Smooth muscle cell (in vitro differentiated cells): ENCODE measurements at regions not wholly inside any gene's neighbourhood (a gene's known extent, or its start where the extent isn't known, plus 50 kb on each side); places are given as distances from the start of the nearest gene placed in this dataset.

ENCODE experiments used
- DNase-seq: peaks from one replicate; lab custom pipeline; 2025; ENCODE audit not compliant: unreplicated experiment; lab: John Stamatoyannopoulos, UW
- H2AFZ ChIP-seq: fragments of 200-600 bp; sonication (generic); 2 replicates; pipeline ENCODE4 v1.6.0; 2016; ENCODE audit warnings: antibody characterized with exemption, low read depth, mild to moderate bottlenecking
- H3F3A ChIP-seq: fragments of 200-600 bp; sonication (generic); 2 replicates; pipeline ENCODE4 v1.6.0; 2017; ENCODE audit warnings: antibody characterized with exemption, low read depth
- H3K27ac ChIP-seq: fragments of 200-600 bp; sonication (generic); 2 replicates; pipeline ENCODE4 v1.5.1; 2016; ENCODE audit warnings: low read depth, mild to moderate bottlenecking
- H3K27me3 ChIP-seq: fragments of 200-600 bp; sonication (generic); 2 replicates; pipeline ENCODE4 v1.6.1; 2016; ENCODE audit warnings: low read depth, mild to moderate bottlenecking
- H3K36me3 ChIP-seq: fragments of 200-600 bp; sonication (generic); 2 replicates; pipeline ENCODE4 v1.5.1; 2016; ENCODE audit warnings: low read depth
- H3K4me1 ChIP-seq: fragments of 200-600 bp; sonication (generic); 2 replicates; pipeline ENCODE4 v1.5.1; 2016; ENCODE audit warnings: low read depth
- H3K4me2 ChIP-seq: fragments of 200-600 bp; sonication (generic); 2 replicates; pipeline ENCODE4 v1.6.0; 2016; ENCODE audit warnings: mild to moderate bottlenecking
- H3K4me3 ChIP-seq: fragments of 200-600 bp; sonication (generic); 2 replicates; pipeline ENCODE4 v1.5.1; 2016; ENCODE audit warnings: mild to moderate bottlenecking
- H3K79me2 ChIP-seq: fragments of 200-600 bp; sonication (generic); 2 replicates; pipeline ENCODE4 v1.6.0; 2016; ENCODE audit warnings: low read depth, mild to moderate bottlenecking
- H3K9ac ChIP-seq: fragments of 200-600 bp; sonication (generic); 2 replicates; pipeline ENCODE4 v1.6.0; 2016; ENCODE audit warnings: low read depth
- H3K9me3 ChIP-seq: fragments of 200-600 bp; sonication (generic); replicated peaks from 2 replicates; pipeline ENCODE4 v1.5.1; 2016; ENCODE audit warnings: low read depth
- H4K20me1 ChIP-seq: fragments of 200-600 bp; sonication (generic); 2 replicates; pipeline ENCODE4 v1.6.0; 2016; ENCODE audit warnings: low read depth
- WGBS: methylation state at CpG from one replicate; pipeline ENCODE4 v1.1.7; 2016; ENCODE audit warnings: low lambda C conversion rate; 5-methylcytosine and 5-hydroxymethylcytosine counted together
- TF ChIP-seq, protein P1 (sequence below): fragments of 200-600 bp; sonication (generic); IDR thresholded peaks from 2 replicates; pipeline ENCODE4 v1.5.1; 2017; ENCODE audit warnings: borderline replicate concordance, mild to moderate bottlenecking, antibody characterized with exemption; ENCODE audit not compliant: insufficient read depth, poor library complexity, severe bottlenecking

DNA sequence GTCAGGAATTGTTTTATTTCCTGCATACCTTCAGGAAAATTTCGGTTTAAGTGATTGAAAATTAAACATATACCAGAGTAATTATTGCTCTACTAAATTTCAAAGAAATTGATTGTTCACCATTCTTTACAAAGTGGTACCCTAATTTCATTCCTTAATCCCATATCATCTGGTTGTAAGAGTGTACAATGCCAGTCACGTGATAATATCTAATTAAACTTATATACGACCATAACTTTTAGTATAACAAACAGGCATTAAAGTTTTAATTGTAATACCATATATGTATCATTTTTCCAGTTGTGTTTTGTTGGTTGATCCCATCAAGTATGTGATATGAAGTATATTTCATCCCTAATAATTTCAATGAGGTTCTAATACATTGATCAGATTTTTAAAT is 74.8 kb upstream of the PLSCR5 start:
- Histone ChIP-seq H3K9me3 (no peaks in the 10 kb centered on the region), H3K9ac (no peak overlapping the region), H2AFZ (no peak overlapping the region), H4K20me1 (no peaks in the 10 kb centered on the region), H3K79me2 (no peaks in the 10 kb centered on the region), H3K27ac (no peak overlapping the region), H3K36me3 (no peaks in the 10 kb centered on the region), H3K4me2 (no peak overlapping the region), H3K27me3 (no peaks in the 10 kb centered on the region), H3K4me1 (no peaks in the 10 kb centered on the region), H3K4me3 (no peak overlapping the region), H3F3A (no peaks in the 10 kb centered on the region)
- TF ChIP-seq, protein P1, sequence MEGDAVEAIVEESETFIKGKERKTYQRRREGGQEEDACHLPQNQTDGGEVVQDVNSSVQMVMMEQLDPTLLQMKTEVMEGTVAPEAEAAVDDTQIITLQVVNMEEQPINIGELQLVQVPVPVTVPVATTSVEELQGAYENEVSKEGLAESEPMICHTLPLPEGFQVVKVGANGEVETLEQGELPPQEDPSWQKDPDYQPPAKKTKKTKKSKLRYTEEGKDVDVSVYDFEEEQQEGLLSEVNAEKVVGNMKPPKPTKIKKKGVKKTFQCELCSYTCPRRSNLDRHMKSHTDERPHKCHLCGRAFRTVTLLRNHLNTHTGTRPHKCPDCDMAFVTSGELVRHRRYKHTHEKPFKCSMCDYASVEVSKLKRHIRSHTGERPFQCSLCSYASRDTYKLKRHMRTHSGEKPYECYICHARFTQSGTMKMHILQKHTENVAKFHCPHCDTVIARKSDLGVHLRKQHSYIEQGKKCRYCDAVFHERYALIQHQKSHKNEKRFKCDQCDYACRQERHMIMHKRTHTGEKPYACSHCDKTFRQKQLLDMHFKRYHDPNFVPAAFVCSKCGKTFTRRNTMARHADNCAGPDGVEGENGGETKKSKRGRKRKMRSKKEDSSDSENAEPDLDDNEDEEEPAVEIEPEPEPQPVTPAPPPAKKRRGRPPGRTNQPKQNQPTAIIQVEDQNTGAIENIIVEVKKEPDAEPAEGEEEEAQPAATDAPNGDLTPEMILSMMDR = no peak
- 78% methylated on average over 3 of the region's 3 CpGs for WGBS
- no peak for DNase-seq

DNA sequence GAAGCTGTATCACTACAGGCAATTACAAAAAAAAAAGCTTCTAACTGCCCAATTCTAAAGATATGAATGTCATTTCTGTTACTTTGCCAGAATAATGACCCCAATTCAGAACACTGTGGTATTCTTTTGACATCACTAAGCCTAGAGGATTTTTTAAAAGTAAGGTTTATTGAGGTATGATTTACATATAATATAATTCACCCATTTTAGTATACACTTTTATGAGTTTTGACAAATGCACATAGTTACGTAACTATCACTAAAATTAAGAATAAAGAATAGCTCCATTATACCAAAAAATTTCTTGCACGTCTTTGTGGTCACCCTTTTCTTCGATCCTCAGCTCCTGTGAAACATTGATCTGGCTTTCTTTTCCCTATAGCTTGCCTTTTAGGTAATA is 74.0 kb upstream of the PLSCR5 start:
- no peak overlapping the region for H3K27ac ChIP-seq
- H3K4me2 ChIP-seq = no peak overlapping the region
- TF ChIP-seq, protein P1 = no peak
- H3K4me1 ChIP-seq = no peaks in the 10 kb centered on the region
- no peaks in the 10 kb centered on the region for H3K9me3 ChIP-seq
- WGBS = 92% methylated on average over 3 of the region's 3 CpGs
- H2AFZ ChIP-seq = no peak overlapping the region
- H3F3A ChIP-seq = no peaks in the 10 kb centered on the region
- no peak for DNase-seq
- H4K20me1 ChIP-seq = no peaks in the 10 kb centered on the region
- H3K36me3 ChIP-seq = no peaks in the 10 kb centered on the region
- no peak overlapping the region for H3K9ac ChIP-seq
- no peaks in the 10 kb centered on the region for H3K79me2 ChIP-seq
- H3K4me3 ChIP-seq = no peak overlapping the region
- no peaks in the 10 kb centered on the region for H3K27me3 ChIP-seq

DNA sequence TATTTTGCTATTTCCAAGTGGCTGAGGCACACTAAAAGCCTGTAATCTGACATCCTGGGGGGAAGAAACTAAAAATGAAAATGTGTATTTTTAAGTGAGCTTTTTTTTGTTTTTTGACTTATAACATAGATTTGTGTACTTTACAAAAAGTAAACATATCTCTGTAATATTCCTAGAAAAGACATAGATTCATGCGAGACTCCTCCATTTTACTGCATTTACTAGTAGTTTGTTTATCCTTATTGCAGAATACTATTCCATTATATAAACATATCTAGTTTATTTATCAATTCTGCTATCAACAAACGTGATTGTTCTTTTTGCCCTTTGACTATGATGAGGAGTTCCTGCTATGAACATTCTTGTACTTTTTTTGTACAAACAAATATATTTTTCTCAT is 67.8 kb upstream of the PLSCR5 start:
- WGBS = 82% methylated on average over 2 of the region's 2 CpGs
- Histone ChIP-seq H3K4me2 (no peak overlapping the region), H3K4me1 (no peaks in the 10 kb centered on the region), H3K27ac (no peak overlapping the region), H3K4me3 (no peak overlapping the region), H3K27me3 (no peaks in the 10 kb centered on the region), H3K9ac (no peak overlapping the region), H4K20me1 (no peaks in the 10 kb centered on the region), H3K36me3 (no peaks in the 10 kb centered on the region), H3F3A (no peaks in the 10 kb centered on the region), H3K9me3 (no peaks in the 10 kb centered on the region), H2AFZ (no peak overlapping the region), H3K79me2 (no peaks in the 10 kb centered on the region)
- no peak for DNase-seq
- TF ChIP-seq, protein P1 = no peak

DNA sequence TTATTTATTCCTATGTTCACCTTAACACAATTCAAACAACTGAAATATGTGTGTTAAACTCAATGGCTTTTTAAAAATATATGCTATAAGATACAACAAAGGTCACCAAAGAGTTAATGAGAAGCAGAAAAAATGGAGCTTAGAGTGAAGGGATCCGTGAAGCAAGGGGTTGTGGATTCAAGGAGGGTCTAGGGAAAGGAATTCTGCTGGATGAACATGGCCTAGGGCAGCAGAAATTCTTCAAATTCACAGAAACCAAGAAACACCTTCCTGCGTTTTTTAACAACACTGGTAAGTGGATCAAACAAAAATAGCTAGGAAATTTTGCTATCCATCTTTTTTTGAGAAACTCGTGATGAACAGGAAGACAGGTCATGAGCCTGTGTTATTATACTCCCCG is 59.3 kb upstream of the PLSCR5 start:
- DNase-seq = no peak
- no peaks in the 10 kb centered on the region for H3K27me3 ChIP-seq
- no peaks in the 10 kb centered on the region for H4K20me1 ChIP-seq
- no peaks in the 10 kb centered on the region for H3F3A ChIP-seq
- H3K79me2 ChIP-seq = no peaks in the 10 kb centered on the region
- H3K4me1 ChIP-seq = no peaks in the 10 kb centered on the region
- no peak overlapping the region for H3K4me3 ChIP-seq
- no peak overlapping the region for H2AFZ ChIP-seq
- H3K9me3 ChIP-seq = no peaks in the 10 kb centered on the region
- 57% methylated on average over 4 of the region's 4 CpGs for WGBS
- TF ChIP-seq, protein P1 = no peak
- no peaks in the 10 kb centered on the region for H3K36me3 ChIP-seq
- no peak overlapping the region for H3K27ac ChIP-seq
- H3K9ac ChIP-seq = no peak overlapping the region
- H3K4me2 ChIP-seq = no peak overlapping the region
